Stimulated activated CD8-positive, alpha-beta memory T cell treated with anti-CD3 and anti-CD28 coated beads, Interleukin-15, amount 100 ng/mL, for 1 hour (primary cell): ENCODE measurements at regions not wholly inside any gene's neighbourhood (a gene's known extent, or its start where the extent isn't known, plus 50 kb on each side); places are given as distances from the start of the nearest gene placed in this dataset.

ENCODE experiments used
- DNase-seq: peaks from one replicate; pipeline ENCODE4 v3.0.0-alpha.2; 2020; ENCODE audit warnings: low read depth

GRCh38 chr13:99911965-99912566, 59.5 kb downstream of the ZIC5 start:
- DNase-seq = no peak

- DNase-seq = no peak
Measured at GRCh38 chr13:99911069-99911964, 60.2 kb downstream of the ZIC5 start.

- DNase-seq = no peak
Measured at GRCh38 chr13:99909836-99910619, 61.5 kb downstream of the ZIC5 start.

- no peak for DNase-seq
Measured at GRCh38 chr13:99909097-99909835, 62.3 kb downstream of the ZIC5 start.

DNA sequence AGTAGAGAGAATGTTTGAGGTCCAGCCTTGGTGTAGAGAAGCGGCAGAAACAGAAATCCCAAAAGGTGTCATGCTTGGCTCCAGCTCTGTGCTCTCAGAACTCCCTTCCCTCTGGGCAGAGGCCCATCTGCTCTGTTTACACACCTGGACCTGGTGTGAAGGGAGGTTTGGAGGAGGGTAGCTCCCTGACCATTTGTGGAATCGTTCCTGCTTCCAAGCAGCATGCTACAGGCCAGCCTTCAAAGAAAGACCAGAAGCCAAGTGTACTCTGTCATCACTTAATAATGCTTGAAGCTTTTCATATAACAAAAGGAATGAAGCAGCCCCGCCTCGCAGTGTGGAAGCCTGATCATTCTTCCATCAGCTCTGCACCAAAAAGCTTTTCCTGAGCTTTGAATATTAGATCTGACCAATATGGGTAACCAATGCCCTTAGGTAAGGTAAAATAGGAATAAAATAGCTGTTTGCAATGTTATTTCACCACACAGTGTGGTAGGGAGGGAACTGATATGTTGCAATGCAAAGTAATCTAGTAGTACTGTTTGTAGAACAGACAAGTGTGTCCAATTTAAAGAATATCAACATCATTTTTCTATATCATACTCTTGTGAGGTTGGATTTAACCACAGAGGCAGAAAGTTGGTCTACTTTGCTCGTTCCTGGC, 63.3 kb downstream of the ZIC5 start:
- DNase-seq = no peak

- no peak for DNase-seq
Measured at GRCh38 chr13:99907627-99908026, 63.9 kb downstream of the ZIC5 start.

DNA sequence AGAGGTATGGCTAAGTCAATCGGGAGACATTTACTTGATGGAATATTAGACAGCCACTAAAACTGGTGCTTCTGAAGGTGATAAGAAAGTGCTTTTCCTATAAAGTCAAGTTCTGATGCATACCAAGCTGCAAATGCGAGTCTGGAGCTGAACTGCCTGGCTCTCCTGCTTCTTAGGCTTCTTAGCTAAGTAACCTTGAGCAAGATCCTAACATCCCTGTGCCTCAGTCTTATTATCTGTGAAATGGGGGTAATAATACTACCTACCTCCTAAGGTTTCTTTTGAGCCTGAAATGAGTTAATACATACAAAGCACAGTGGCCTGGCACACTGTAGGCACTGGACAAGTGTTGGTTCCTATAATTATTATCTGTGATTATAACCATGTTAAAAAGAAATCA, 64.5 kb downstream of the ZIC5 start:
- DNase-seq = no peak

- DNase-seq = no peak
Measured at GRCh38 chr13:99905814-99906213, 65.8 kb downstream of the ZIC5 start.

DNA sequence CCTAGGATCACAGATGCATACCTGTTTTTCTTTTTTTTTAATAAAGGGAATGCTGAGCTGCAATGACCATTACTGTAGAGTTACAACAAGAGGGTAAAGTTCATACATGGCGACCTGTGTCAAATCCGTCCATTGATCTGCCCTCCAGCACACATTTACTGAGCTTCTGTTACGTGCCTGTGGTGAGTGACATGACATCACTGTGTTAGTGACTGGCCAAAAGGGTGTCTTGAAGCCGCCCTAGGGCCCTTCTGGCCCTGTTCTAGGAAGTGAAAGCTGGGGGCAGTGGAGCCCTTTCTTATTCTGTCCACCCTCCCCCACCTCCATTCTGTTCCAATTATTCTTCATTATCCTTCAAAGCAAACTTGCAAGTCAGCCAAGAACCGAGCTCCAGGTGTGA, 66.3 kb downstream of the ZIC5 start:
- no peak for DNase-seq

- DNase-seq = no peak
Measured at GRCh38 chr13:99903140-99903539, 68.4 kb downstream of the ZIC5 start.

DNA sequence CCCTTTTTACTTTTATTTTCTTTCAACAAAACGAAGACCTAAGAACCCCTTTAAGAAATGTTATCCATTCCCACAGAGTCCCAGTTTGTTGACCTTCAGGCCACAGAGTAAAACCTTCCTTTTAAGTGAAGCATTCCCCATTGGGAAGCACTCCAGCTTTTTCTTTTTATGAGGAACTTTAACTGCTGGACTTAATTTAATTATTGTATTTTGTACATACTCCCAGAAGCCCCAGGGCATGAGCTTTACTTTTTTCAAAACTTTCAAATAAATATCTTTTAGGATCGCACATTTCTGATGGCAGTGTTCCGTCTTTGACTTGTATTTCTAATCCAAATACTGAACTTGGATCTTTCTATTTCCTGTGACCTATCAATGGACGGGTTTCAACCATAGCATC, 68.9 kb downstream of the ZIC5 start:
- no peak for DNase-seq

GRCh38 chr13:99900960-99901359, 70.6 kb downstream of the ZIC5 start:
- DNase-seq = no peak

DNA sequence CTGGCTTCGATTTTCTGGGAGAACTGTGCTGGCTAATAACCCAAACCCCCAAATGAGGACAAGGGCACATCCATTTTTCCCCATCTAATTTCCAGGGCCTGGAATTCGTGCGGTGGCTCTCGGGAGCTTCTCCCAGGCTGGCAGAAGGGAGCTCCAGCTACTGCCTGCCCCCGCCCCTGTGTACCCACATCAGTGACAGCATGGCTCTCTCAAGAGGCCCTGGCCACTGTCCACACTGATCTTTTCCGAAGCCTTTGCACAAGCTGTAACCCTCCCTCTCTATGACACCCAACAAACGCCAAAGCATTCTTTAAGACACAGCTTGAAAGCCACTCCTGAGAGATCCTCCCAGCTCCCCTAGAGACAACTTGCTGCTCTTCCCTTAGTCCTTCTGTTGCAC, 73.1 kb downstream of the ZIC5 start:
- DNase-seq = no peak

- DNase-seq = no peak
Measured at GRCh38 chr13:99897076-99897440, 74.5 kb downstream of the ZIC5 start.

DNA sequence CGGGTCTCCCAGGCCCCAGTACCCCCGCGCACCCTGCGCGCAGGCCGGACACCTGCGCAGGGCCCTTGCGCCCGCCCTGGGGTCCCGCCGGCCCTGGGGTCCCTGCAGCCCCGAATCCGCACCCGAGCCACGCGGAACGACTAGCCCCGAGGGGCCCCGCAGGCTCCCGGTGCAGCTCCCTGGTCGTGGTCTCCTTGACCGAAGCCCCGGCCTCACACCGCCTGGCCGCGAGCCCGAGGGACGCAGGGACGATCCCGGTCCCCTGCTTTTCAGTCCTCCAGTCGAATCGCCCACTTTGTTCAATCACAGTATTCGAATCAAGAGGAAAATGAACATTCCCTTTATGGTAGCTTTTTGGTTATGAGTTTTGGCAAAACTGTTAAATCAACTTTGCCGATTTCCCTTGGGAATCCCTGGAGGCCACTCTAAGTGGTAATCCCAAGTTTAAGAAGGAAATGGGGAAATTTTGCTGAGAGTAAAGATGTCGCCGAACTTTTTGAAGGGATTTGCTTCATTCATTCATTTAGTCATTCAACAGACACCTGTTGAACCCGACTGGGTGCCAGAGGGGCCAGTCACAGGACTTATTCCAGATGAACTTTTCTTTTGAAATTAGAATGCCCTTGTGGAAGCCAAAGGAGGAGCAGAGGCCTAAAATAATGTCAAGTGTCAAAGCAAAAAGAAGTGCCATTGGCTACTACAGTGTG, 75.0 kb downstream of the ZIC5 start:
- DNase-seq = no peak

DNA sequence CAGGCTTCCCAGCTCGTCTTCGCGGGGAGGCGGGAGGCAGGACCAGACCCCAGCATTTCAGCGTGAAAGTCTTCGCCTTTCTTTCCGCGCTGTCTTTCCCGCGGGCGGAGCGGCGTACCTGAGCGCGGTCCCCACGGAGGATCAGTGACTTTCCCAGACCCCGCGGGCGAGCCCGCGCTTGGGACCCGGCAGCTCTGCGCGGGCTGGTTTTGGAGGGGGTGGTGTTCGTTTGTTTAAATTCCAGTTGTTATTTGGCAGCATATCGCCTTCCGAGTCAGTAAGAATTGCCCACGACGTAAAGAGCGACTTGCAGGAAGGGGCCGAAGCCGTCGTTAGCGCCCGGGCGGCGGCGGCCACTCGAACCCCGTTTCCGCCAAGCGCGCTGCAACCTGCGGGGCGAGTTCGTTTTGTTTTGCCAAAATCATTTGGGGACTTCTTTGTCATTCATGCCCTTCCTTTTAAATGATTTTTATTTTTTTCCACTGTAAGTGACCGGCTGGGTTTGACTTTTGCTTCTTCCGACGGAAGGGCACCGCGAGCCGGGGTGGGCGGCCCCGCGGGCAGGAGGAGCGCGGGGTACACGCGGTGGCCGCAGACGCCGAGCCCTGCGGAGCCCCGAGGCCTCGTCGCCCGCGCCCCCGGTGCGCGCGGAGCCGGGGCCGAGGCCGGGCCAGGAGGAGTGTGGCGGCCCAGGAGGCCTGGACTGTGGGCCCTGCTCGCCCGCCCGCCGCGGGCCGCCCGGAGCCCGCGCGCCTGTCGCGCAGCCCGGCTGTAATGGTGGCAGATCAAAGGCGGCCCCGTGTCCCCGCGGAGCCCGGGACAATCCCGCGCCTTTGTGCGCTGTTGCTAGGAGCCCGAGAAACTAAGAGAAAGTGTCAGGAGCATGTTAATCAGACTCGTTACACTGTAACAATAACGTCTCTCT, 75.9 kb downstream of the ZIC5 start:
- DNase-seq = no peak

- no peak for DNase-seq
Measured at GRCh38 chr13:99894840-99895443, 76.6 kb downstream of the ZIC5 start.

GRCh38 chr13:99894105-99894839, 77.3 kb downstream of the ZIC5 start:
- DNase-seq = no peak

- DNase-seq = no peak
Measured at GRCh38 chr13:99893567-99893966, 78.0 kb downstream of the ZIC5 start.
